ENCODE measurements at regions not wholly inside any gene's neighbourhood (a gene's known extent, or its start where the extent isn't known, plus 50 kb on each side); places are given as distances from the start of the nearest gene placed in this dataset.

- Histone ChIP-seq H3K27me3 (peaks cover 0 to 4% (median 0%) of the 10 kb centered on the region in 4 donors), H3K4me3 (no peak overlapping the region), H3K36me3 (no peaks in the 10 kb centered on the region), H3K9me3 (no peaks in the 10 kb centered on the region), H3K4me1 (peaks cover 0 to 6% (median 0%) of the 10 kb centered on the region in 4 donors), H3K27ac (replicated peaks in 1 of 4) (no peak overlapping the region)
- intact Hi-C loops (cut with DNase I) = no loop called here
- TF ChIP-seq EP300 (IDR thresholded peaks at IDR 0.05) (no peak), POLR2AphosphoS5 (IDR thresholded peaks at IDR 0.05) (no peak), CTCF (IDR thresholded peaks at IDR 0.05) (no peak), POLR2A (IDR thresholded peaks at IDR 0.05; ENCODE audit: low read depth) (no peak)
- DNase-seq (ENCODE audit: extremely low spot score) = no peak
- WGBS = 55% methylated on average over 8 of the region's 8 CpGs
Observed at GRCh38 chr9:95627802-95628201, 111.0 kb upstream of the PTCH1 start.

- no peaks in the 10 kb centered on the region for H3K9me3 ChIP-seq
- H3K4me3 ChIP-seq = peak overlapping the region in 1 of 4 donors; percentile 14
- DNase-seq (ENCODE audit: extremely low spot score) = no peak
- intact Hi-C loops (cut with DNase I) = no loop called here
- H3K27me3 ChIP-seq = peaks cover 0 to 4% (median 0%) of the 10 kb centered on the region in 4 donors
- H3K36me3 ChIP-seq = no peaks in the 10 kb centered on the region
- H3K4me1 ChIP-seq = peaks cover 0 to 6% (median 0%) of the 10 kb centered on the region in 4 donors
- 79% methylated on average over 17 of the region's 21 CpGs for WGBS
- TF ChIP-seq CTCF (IDR thresholded peaks at IDR 0.05) (no peak), POLR2A (IDR thresholded peaks at IDR 0.05; ENCODE audit: low read depth) (no peak), POLR2AphosphoS5 (IDR thresholded peaks at IDR 0.05) (peak; percentile 17 to 27), EP300 (IDR thresholded peaks at IDR 0.05) (no peak)
- H3K27ac ChIP-seq (replicated peaks in 1 of 4) = peak overlapping the region in 2 of 4 donors; percentile 34 to 44
Observed at GRCh38 chr9:95626885-95627558, 110.3 kb upstream of the PTCH1 start.

GRCh38 chr9:95626341-95626740 lies 109.6 kb upstream of the PTCH1 start:
- TF ChIP-seq EP300 (IDR thresholded peaks at IDR 0.05) (no peak), POLR2AphosphoS5 (IDR thresholded peaks at IDR 0.05) (no peak), POLR2A (IDR thresholded peaks at IDR 0.05; ENCODE audit: low read depth) (no peak), CTCF (IDR thresholded peaks at IDR 0.05) (no peak)

GRCh38 chr9:95623640-95624039 lies 106.9 kb upstream of the PTCH1 start:
- peaks cover 0 to 6% (median 0%) of the 10 kb centered on the region in 4 donors for H3K4me1 ChIP-seq
- H3K9me3 ChIP-seq = no peaks in the 10 kb centered on the region
- TF ChIP-seq POLR2AphosphoS5 (IDR thresholded peaks at IDR 0.05) = no peak
- no peak for TF ChIP-seq EP300 (IDR thresholded peaks at IDR 0.05)
- no peak for TF ChIP-seq CTCF (IDR thresholded peaks at IDR 0.05)
- TF ChIP-seq POLR2A (IDR thresholded peaks at IDR 0.05; ENCODE audit: low read depth) = no peak
- intact Hi-C loops (cut with DNase I) = no loop called here
- peaks cover 0 to 4% (median 0%) of the 10 kb centered on the region in 4 donors for H3K27me3 ChIP-seq
- H3K36me3 ChIP-seq = no peaks in the 10 kb centered on the region
- WGBS = 86% methylated on average over 4 of the region's 4 CpGs
- no peak overlapping the region for H3K4me3 ChIP-seq
- no peak overlapping the region for H3K27ac ChIP-seq (replicated peaks in 1 of 4)
- no peak for DNase-seq (ENCODE audit: extremely low spot score)

More at GRCh38 chr9:95626341-95626740, 109.6 kb upstream of the PTCH1 start:
- Histone ChIP-seq H3K27ac (replicated peaks in 1 of 4) (no peak overlapping the region), H3K4me3 (no peak overlapping the region), H3K27me3 (peaks cover 0 to 4% (median 0%) of the 10 kb centered on the region in 4 donors), H3K36me3 (no peaks in the 10 kb centered on the region), H3K9me3 (no peaks in the 10 kb centered on the region), H3K4me1 (peaks cover 0 to 6% (median 0%) of the 10 kb centered on the region in 4 donors)
- no peak for DNase-seq (ENCODE audit: extremely low spot score)
- WGBS = 68% methylated on average over 11 of the region's 13 CpGs
- intact Hi-C loops (cut with DNase I) = no loop called here
